Activated gamma-delta T cell (primary cell): ENCODE measurements at regions not wholly inside any gene's neighbourhood (a gene's known extent, or its start where the extent isn't known, plus 50 kb on each side); places are given as distances from the start of the nearest gene placed in this dataset.

Experiments
- DNase-seq: peaks from one replicate; lab custom pipeline; 2025; lab: John Stamatoyannopoulos, UW

GRCh38 chr22:48434868-48435250, 1392.8 kb downstream of the BRD1 start:
- DNase-seq = no peak

DNA sequence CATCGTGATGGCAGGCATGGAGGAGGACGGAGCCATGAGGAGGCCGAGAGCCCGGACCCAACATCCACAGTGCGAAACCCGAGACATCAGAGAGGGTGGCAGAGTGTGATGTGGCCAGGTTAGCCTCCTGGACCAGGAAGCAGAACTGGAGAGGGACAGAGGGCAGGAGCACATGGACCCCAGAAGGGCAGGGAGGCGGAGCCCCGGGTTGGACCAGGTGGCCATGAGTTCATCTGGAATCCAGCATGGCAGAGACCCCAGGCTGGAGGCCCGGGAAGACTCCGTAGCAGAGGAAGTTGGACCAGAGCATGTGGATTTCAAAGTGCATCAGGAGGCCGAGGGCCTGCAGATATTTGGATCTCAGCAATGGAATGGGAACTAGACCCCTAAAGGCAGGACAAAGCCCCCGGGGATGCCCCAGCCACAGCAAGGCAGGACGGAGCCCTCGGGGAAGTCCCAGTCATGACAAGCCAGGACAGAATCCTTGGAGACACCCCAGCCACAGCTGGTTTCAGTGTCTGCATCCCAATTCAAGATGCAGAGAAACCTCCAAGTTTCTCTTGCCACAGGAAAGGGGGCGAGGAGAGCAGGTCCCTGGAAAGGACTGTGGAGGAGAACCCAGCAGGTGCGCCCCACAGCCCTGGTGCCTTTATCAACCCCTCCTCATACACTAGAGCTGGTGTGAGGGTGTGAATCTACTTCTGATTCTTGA, 1393.4 kb downstream of the BRD1 start:
- no peak for DNase-seq

DNA sequence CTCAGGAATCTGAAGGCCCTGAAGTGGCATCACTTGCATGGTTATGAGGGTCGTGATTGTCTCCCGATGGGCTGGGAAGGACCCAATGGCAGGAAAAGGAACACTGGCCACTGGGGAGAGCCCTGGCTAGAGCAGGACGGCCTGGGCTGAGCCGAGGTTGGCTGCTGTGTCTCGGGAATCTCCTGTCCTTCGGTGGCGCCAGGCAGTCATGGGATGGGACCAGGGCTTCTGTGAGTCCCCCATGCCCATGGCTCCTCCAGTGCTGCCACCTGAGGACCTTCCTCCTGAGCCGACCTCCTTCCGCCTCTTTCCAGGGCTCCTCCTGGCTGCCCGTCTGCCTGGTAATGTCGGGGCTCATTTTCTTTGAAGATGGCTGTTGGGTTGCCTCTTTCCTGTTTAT, 1394.0 kb downstream of the BRD1 start:
- DNase-seq = no peak

- no peak for DNase-seq
Observed at GRCh38 chr22:48432781-48433518, 1394.7 kb downstream of the BRD1 start.

- no peak for DNase-seq
Observed at GRCh38 chr22:48431536-48432315, 1395.9 kb downstream of the BRD1 start.

DNA sequence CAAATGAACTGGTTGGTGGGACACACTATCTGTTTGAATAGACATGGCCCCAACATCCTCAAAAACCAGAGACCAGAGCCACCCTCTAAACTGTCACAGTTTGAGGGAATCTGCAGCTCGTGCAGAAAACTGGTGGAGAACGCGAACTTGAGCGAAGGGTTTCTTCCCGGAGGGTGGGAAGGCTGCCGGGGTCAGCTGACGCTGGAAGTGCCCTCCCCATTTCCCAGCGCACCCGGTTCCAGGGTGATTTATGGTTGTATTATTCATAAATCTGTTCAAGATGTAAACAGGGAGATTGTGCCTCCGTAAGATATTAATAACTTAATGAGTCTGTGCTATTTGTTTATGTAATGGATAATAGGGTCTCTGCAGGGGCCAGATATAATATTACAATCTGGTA, 1396.7 kb downstream of the BRD1 start:
- no peak for DNase-seq

DNA sequence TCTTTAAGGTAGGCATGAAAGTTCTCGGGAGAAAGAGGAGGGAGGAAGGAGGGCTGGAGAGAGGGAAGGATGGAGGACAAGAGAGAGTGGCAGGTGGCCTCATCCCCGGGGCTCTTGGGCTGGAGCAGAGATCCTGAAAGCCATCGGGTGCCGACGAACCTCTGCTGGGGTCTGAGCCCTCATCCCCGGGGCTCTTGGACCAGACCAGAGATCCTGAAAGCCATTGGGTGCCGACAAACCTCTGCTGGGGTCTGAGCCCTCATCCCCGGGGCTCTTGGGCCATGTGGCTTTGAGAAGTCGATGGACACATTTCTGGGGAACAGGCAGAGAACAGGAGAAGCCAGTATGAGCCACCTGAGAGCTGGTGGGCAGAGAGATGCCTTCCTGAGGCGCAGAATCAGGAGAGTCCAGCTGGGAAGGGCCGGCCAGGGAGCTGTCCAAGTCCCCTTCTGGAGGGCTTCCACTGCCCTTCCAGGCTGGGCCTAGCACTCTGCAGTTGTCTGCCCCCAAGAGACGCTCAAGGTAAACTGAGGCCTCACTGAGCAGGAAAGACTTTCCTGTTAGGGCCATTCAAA, 1398.1 kb downstream of the BRD1 start:
- DNase-seq = no peak

DNA sequence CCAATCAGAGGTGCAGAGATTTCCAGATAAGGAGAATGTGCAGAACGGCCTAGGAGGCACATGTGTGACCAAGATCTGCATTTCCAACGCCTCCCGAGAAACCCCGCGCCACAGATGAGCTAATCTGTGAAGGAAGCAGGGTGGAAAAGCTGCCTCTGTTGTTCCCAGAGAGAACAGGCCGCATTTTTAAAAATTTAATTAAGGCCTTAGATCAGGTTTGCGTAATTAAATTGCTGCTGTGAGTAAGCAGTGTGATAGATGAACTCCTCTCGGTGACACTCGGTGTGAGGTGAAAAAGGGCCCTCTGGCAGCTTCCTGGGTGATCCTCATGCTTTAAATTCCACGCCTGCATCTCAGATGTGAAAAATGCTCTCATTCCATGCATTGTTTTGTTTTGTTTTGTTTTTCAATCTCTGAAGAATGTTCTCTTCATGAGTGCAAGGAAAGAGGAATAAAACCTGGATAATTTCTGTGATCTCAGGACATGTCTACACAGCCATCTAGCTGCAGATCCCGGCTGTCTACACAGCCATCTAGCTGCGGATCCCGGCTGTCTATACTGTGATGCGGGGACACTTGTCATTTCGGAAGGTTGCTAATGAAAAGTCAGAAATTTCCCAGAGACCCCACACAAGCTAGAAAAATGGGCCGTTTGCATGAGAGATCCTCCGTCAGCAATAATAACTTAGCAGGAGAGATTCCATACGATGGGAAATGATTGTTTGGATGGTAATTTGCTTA, 1398.9 kb downstream of the BRD1 start:
- no peak for DNase-seq

- no peak for DNase-seq
Observed at GRCh38 chr22:48427731-48428211, 1399.9 kb downstream of the BRD1 start.

DNA sequence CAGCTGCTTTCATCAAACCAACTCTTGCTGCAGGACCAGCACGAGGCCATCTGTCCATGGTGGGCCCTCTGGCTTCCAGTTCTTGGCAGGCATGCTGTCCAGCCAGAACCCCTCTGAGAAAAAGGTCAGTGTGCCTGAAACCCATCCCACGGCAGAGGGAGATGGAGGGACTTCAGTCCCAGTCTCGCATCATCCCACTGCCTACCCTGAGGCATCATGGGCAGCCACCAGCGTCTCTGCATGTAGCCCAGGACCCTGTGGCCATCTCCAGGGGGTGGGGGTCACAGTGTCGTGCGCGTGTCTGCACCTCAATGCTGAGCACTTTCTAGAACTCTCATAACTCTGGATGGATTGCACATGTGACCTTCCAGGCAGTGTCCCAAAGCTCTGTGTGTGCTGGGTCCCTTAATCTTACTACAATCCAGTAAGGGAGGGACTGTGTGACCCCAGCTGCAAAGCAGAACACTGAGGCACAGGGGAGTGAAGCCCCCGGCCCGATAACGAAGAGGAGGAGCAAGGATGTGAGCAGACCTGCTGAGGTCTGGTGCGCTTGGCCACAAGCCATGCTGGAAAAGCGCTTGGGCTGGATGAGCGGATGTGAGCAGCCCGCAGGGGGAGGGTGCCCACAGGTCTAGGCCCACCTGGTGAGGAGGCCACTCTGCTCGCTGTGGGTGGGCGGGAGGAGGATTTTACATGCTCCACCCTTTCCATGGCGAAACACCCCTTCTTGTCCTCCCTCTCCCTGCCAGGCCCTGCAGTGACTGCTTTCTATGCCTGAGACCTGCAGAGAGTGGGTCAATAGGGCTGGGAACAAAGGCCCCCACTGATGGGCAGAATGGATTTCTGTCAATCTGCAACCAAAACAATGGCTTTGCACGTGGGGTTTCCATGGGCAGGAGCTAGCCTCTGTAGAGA, 1401.0 kb downstream of the BRD1 start:
- DNase-seq = no peak

- no peak for DNase-seq
Observed at GRCh38 chr22:48425641-48426040, 1402.0 kb downstream of the BRD1 start.

GRCh38 chr22:48425091-48425506, 1402.6 kb downstream of the BRD1 start:
- no peak for DNase-seq

DNA sequence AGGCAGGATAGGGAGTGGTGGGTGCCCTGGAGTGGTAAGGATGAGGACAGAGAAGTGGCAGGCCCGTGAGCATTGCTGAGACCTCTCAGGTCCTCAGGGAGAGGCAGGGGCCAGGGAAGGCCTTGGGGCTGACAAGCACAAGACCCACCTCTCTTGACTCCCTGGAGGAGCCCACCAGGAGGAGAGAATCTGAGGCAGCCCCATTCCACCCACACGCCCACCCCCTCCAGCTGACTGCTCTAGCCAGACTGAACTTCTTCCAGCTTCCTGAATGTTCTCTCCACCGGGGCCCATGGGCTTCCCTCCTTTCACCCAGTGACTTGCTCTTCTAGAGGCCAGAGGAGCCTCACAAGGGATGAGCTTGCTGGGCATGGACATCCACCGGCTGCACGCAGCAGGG, 1403.0 kb downstream of the BRD1 start:
- DNase-seq = no peak

- no peak for DNase-seq
Observed at GRCh38 chr22:48424201-48424627, 1403.5 kb downstream of the BRD1 start.

DNA sequence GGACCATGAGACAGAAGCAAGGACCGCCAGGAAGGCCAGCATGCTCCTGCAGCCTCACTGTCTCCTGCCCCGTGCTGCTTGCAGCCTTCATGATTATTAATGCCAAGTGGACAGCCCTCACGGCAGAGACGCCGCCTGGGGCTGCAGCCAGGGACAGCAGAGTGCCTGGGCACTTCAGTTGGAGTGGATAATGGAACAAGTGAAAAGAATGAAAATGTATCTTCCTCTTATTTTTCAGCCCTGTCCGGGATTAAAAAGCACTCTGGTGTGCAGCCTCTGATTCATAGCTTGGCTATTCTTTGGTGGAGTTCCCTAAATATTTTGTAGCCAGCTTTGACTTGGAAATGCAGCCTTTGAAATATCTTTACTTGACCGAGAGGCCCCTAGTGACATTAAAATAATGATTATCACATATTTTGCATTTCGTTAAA, 1404.2 kb downstream of the BRD1 start:
- DNase-seq = no peak

- DNase-seq = no peak
Observed at GRCh38 chr22:48422900-48423480, 1404.7 kb downstream of the BRD1 start.

- DNase-seq = no peak
Observed at GRCh38 chr22:48418831-48419230, 1408.8 kb downstream of the BRD1 start.

DNA sequence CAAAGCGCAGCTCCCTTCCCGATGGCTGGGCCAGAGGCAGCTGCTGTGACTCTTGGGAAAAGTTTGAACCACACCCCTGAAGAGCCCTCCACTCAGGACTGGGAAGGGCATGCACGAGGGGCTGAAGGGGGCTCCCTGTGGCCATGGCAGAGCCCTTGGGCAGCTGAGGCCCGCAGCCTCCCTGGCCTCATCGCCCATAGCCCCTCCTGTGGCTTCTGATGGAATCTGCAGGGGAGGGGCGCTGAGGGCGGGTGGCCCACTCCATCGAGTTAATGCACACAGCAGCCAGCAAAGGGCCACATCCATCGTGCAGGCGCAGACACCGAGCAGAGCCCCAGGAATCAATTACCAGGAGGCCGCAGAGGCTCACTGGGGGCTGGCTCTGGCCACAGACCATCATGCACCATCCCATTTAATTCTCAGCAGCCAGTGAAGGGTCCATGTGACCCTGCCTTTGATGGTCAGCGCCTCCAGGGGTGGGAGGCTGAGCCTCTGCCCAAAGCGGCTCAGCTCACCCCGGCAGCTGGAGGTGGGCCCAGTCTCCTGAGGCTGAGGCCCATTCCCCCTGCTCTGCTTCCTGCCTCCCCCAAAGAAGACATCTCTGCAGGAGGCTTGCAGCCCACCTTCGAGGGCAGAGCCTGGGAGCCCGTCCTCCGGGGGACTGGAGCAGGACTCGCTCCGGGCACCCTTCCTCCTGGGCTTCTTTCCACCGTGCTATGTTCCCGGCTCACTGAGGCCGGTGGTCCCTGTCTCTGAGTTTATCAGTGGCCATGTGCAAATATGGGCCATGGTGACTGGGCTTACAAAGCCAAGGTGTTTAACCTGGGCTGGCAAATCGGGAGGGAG, 1410.2 kb downstream of the BRD1 start:
- no peak for DNase-seq
